Smooth muscle cell (in vitro differentiated cells): ENCODE measurements at regions not wholly inside any gene's neighbourhood (a gene's known extent, or its start where the extent isn't known, plus 50 kb on each side); places are given as distances from the start of the nearest gene placed in this dataset.

Experiments used
- DNase-seq: peaks from one replicate; lab custom pipeline; 2025; ENCODE audit not compliant: unreplicated experiment; lab: John Stamatoyannopoulos, UW
- H2AFZ ChIP-seq: fragments of 200-600 bp; sonication (generic); 2 replicates; pipeline ENCODE4 v1.6.0; 2016; ENCODE audit warnings: antibody characterized with exemption, low read depth, mild to moderate bottlenecking
- H3F3A ChIP-seq: fragments of 200-600 bp; sonication (generic); 2 replicates; pipeline ENCODE4 v1.6.0; 2017; ENCODE audit warnings: antibody characterized with exemption, low read depth
- H3K27ac ChIP-seq: fragments of 200-600 bp; sonication (generic); 2 replicates; pipeline ENCODE4 v1.5.1; 2016; ENCODE audit warnings: low read depth, mild to moderate bottlenecking
- H3K27me3 ChIP-seq: fragments of 200-600 bp; sonication (generic); 2 replicates; pipeline ENCODE4 v1.6.1; 2016; ENCODE audit warnings: low read depth, mild to moderate bottlenecking
- H3K36me3 ChIP-seq: fragments of 200-600 bp; sonication (generic); 2 replicates; pipeline ENCODE4 v1.5.1; 2016; ENCODE audit warnings: low read depth
- H3K4me1 ChIP-seq: fragments of 200-600 bp; sonication (generic); 2 replicates; pipeline ENCODE4 v1.5.1; 2016; ENCODE audit warnings: low read depth
- H3K4me2 ChIP-seq: fragments of 200-600 bp; sonication (generic); 2 replicates; pipeline ENCODE4 v1.6.0; 2016; ENCODE audit warnings: mild to moderate bottlenecking
- H3K4me3 ChIP-seq: fragments of 200-600 bp; sonication (generic); 2 replicates; pipeline ENCODE4 v1.5.1; 2016; ENCODE audit warnings: mild to moderate bottlenecking
- H3K79me2 ChIP-seq: fragments of 200-600 bp; sonication (generic); 2 replicates; pipeline ENCODE4 v1.6.0; 2016; ENCODE audit warnings: low read depth, mild to moderate bottlenecking
- H3K9ac ChIP-seq: fragments of 200-600 bp; sonication (generic); 2 replicates; pipeline ENCODE4 v1.6.0; 2016; ENCODE audit warnings: low read depth
- H3K9me3 ChIP-seq: fragments of 200-600 bp; sonication (generic); replicated peaks from 2 replicates; pipeline ENCODE4 v1.5.1; 2016; ENCODE audit warnings: low read depth
- H4K20me1 ChIP-seq: fragments of 200-600 bp; sonication (generic); 2 replicates; pipeline ENCODE4 v1.6.0; 2016; ENCODE audit warnings: low read depth
- CTCF ChIP-seq: fragments of 200-600 bp; sonication (generic); IDR thresholded peaks from 2 replicates; pipeline ENCODE4 v1.5.1; 2017; ENCODE audit warnings: borderline replicate concordance, mild to moderate bottlenecking, antibody characterized with exemption; ENCODE audit not compliant: insufficient read depth, poor library complexity, severe bottlenecking
- WGBS: methylation state at CpG from one replicate; pipeline ENCODE4 v1.1.7; 2016; ENCODE audit warnings: low lambda C conversion rate; 5-methylcytosine and 5-hydroxymethylcytosine counted together

GRCh38 chr7:116614499-116615262 is 57.3 kb upstream of the MET start:
- 91% methylated on average over 7 of the region's 7 CpGs for WGBS
- Histone ChIP-seq H3F3A (no peaks in the 10 kb centered on the region), H3K4me1 (peaks cover 13% of the 10 kb centered on the region), H2AFZ (no peak overlapping the region), H3K4me3 (no peak overlapping the region), H3K79me2 (no peaks in the 10 kb centered on the region), H3K9me3 (no peaks in the 10 kb centered on the region), H3K27me3 (no peaks in the 10 kb centered on the region), H3K9ac (no peak overlapping the region), H3K36me3 (no peaks in the 10 kb centered on the region), H4K20me1 (no peaks in the 10 kb centered on the region), H3K4me2 (no peak overlapping the region), H3K27ac (no peak overlapping the region)
- TF ChIP-seq CTCF: no peak
- DNase-seq: no peak

- Histone ChIP-seq H3K79me2 (no peaks in the 10 kb centered on the region), H3F3A (no peaks in the 10 kb centered on the region), H3K4me3 (no peak overlapping the region), H3K9ac (no peak overlapping the region), H3K9me3 (no peaks in the 10 kb centered on the region), H3K27ac (peak overlapping the region; percentile 21), H3K4me1 (peaks cover 13% of the 10 kb centered on the region), H3K27me3 (no peaks in the 10 kb centered on the region), H2AFZ (no peak overlapping the region), H3K4me2 (no peak overlapping the region), H3K36me3 (no peaks in the 10 kb centered on the region), H4K20me1 (no peaks in the 10 kb centered on the region)
- WGBS: 14% methylated on average over 2 of the region's 2 CpGs
- TF ChIP-seq CTCF: no peak
- no peak for DNase-seq
Measured at GRCh38 chr7:116616555-116617059, 55.4 kb upstream of the MET start.

- H3K4me1 ChIP-seq: peaks cover 13% of the 10 kb centered on the region
- no peak for TF ChIP-seq CTCF
- no peaks in the 10 kb centered on the region for H3K36me3 ChIP-seq
- DNase-seq: no peak
- no peak overlapping the region for H3K4me3 ChIP-seq
- no peak overlapping the region for H3K4me2 ChIP-seq
- WGBS: 91% methylated on average over 4 of the region's 4 CpGs
- no peaks in the 10 kb centered on the region for H4K20me1 ChIP-seq
- H2AFZ ChIP-seq: no peak overlapping the region
- H3K79me2 ChIP-seq: no peaks in the 10 kb centered on the region
- no peaks in the 10 kb centered on the region for H3K9me3 ChIP-seq
- no peaks in the 10 kb centered on the region for H3F3A ChIP-seq
- no peak overlapping the region for H3K27ac ChIP-seq
- H3K9ac ChIP-seq: no peak overlapping the region
- H3K27me3 ChIP-seq: no peaks in the 10 kb centered on the region
Measured at GRCh38 chr7:116617878-116618277, 54.1 kb upstream of the MET start.
